H1 (cell line): ENCODE measurements at regions not wholly inside any gene's neighbourhood (a gene's known extent, or its start where the extent isn't known, plus 50 kb on each side); places are given as distances from the start of the nearest gene placed in this dataset.

Source experiments
- CTCF ChIA-PET: fragments of 300-600 bp; sonication (Branson Sonifier 250); formaldehyde crosslinking; loops from one replicate; lab custom pipeline; 2021; ENCODE audit not compliant: partially characterized antibody; lab: Charles Lee
- POLR2A ChIA-PET: fragments of 300-600 bp; sonication (Branson Sonifier 250); formaldehyde crosslinking; loops from one replicate; lab custom pipeline; 2021; ENCODE audit warnings: inconsistent platforms; ENCODE audit not compliant: partially characterized antibody; lab: Charles Lee
- DNase-seq, 2 experiments: peaks; one replicate each; pipeline versions ENCODE4 v3.0.0 to v3.0.0-alpha.2; 2010 to 2022; ENCODE audit warnings: low spot score in 2 of 2, low read depth in 1 of 2, mixed read lengths in 1 of 2
- FAIRE-seq: peaks from 2 replicates; lab custom pipeline; 2011; peaks lifted over from hg19 to GRCh38; lab: Jason Lieb, UNC
- H2AFZ ChIP-seq: 2 replicates; pipeline ENCODE4 v1.8.1; 2012; ENCODE audit warnings: low read length, inconsistent platforms
- H2AK5ac ChIP-seq: 2 replicates; pipeline ENCODE4 v1.6.1; 2013; ENCODE audit warnings: low read depth, low read length
- H2BK120ac ChIP-seq: replicated peaks from 2 replicates; pipeline ENCODE3; 2013; ENCODE audit warnings: low read depth, low read length, inconsistent platforms
- H2BK12ac ChIP-seq: 2 replicates; pipeline ENCODE4 v1.6.1; 2013; ENCODE audit warnings: low read depth, low read length
- H2BK15ac ChIP-seq: 2 replicates; pipeline ENCODE4 v1.6.1; 2013; ENCODE audit warnings: low read length
- H2BK20ac ChIP-seq: 2 replicates; pipeline ENCODE4 v1.6.1; 2013; ENCODE audit warnings: low read length
- H2BK5ac ChIP-seq: 2 replicates; pipeline ENCODE4 v1.6.1; 2013; ENCODE audit warnings: low read depth, low read length
- H3K14ac ChIP-seq: 2 replicates; pipeline ENCODE4 v1.6.1; 2013; ENCODE audit warnings: inconsistent platforms; ENCODE audit not compliant: insufficient read length
- H3K18ac ChIP-seq: 2 replicates; pipeline ENCODE4 v1.6.1; 2013; ENCODE audit warnings: low read length; ENCODE audit errors: extremely low read depth
- H3K23ac ChIP-seq: 2 replicates; pipeline ENCODE4 v1.6.1; 2013; ENCODE audit warnings: inconsistent platforms; ENCODE audit not compliant: insufficient read length
- H3K23me2 ChIP-seq: 2 replicates; pipeline ENCODE4 v1.6.1; 2013; ENCODE audit warnings: low read depth, low read length
- H3K27ac ChIP-seq: 2 replicates; pipeline ENCODE4 v1.6.1; 2011; ENCODE audit warnings: low read depth, low read length, inconsistent platforms
- H3K27me3 ChIP-seq, 4 experiments: replicated peaks in 1 of 4; 1 replicate in 1 of 4; 2 replicates in 3 of 4; pipeline versions ENCODE4 v1.6.1 to v1.8.1; 2011 to 2013; ENCODE audit warnings: low read length in 3 of 4, mild to moderate bottlenecking in 3 of 4, inconsistent platforms in 2 of 4, mixed read lengths in 2 of 4, moderate library complexity in 1 of 4; ENCODE audit not compliant: control insufficient read depth in 3 of 4, insufficient read depth in 3 of 4; ENCODE audit errors: extremely low read depth in 1 of 4
- H3K36me3 ChIP-seq, 4 experiments: 2 replicates each; pipeline versions ENCODE4 v1.6.1 to v1.8.1; 2011 to 2013; ENCODE audit warnings: mild to moderate bottlenecking in 4 of 4, low read length in 3 of 4, moderate library complexity in 2 of 4, control low read depth in 1 of 4, inconsistent platforms in 1 of 4; ENCODE audit not compliant: insufficient read depth in 4 of 4, control insufficient read depth in 2 of 4
- H3K4ac ChIP-seq: replicated peaks from 2 replicates; pipeline ENCODE3; 2013; ENCODE audit warnings: low read length, low read depth, mixed read lengths, inconsistent platforms; ENCODE audit not compliant: insufficient read length
- H3K4me1 ChIP-seq, 4 experiments: replicated peaks in 1 of 4; 1 replicate in 1 of 4; 2 replicates in 3 of 4; pipeline versions ENCODE4 v1.6.1 to v1.8.1; 2011 to 2013; ENCODE audit warnings: low read length in 3 of 4, inconsistent platforms in 2 of 4, mixed read lengths in 1 of 4; ENCODE audit not compliant: insufficient read depth in 4 of 4, control insufficient read depth in 3 of 4
- H3K4me2 ChIP-seq, 2 experiments: 2 replicates each; pipeline versions ENCODE4 v1.6.1 to v1.8.1; 2011 to 2013; ENCODE audit warnings: low read depth in 2 of 2, low read length in 2 of 2, control low read depth in 1 of 2, inconsistent platforms in 1 of 2, mild to moderate bottlenecking in 1 of 2; ENCODE audit not compliant: insufficient read depth in 1 of 2
- H3K4me3 ChIP-seq, 4 experiments: fragments of 200-600, 300-600 bp in 1 of 4; sonication (generic), shearing (Covaris generic), sonication (Bioruptor Twin) in 1 of 4; 2 replicates each; pipeline versions ENCODE4 v1.5.1 to v1.8.1; 2011 to 2016; ENCODE audit warnings: low read length in 4 of 4, low read depth in 3 of 4, control low read depth in 2 of 4, inconsistent platforms in 2 of 4, mild to moderate bottlenecking in 2 of 4, mixed read lengths in 1 of 4, moderate library complexity in 1 of 4; ENCODE audit not compliant: insufficient read depth in 2 of 4; ENCODE audit errors: extremely low read depth in 1 of 4
- H3K56ac ChIP-seq: replicated peaks from 2 replicates; pipeline ENCODE3; 2013; ENCODE audit warnings: low read depth, mild to moderate bottlenecking, mixed read lengths, low read length, inconsistent platforms; ENCODE audit not compliant: insufficient read length
- H3K79me1 ChIP-seq: 2 replicates; pipeline ENCODE4 v1.6.1; 2013; ENCODE audit warnings: low read depth, low read length, control low read depth
- H3K79me2 ChIP-seq, 2 experiments: 2 replicates each; pipeline versions ENCODE4 v1.6.1 to v1.8.1; 2012 to 2013; ENCODE audit warnings: low read length in 2 of 2, mild to moderate bottlenecking in 2 of 2, inconsistent platforms in 1 of 2; ENCODE audit not compliant: insufficient read depth in 2 of 2, control insufficient read depth in 1 of 2
- H3K9ac ChIP-seq, 4 experiments: replicated peaks in 1 of 4; 1 replicate in 1 of 4; 2 replicates in 3 of 4; pipeline versions ENCODE4 v1.6.1 to v1.8.1; 2011 to 2013; ENCODE audit warnings: low read depth in 3 of 4, low read length in 3 of 4, control low read depth in 2 of 4, mild to moderate bottlenecking in 2 of 4, moderate library complexity in 2 of 4, inconsistent platforms in 1 of 4; ENCODE audit errors: extremely low read depth in 1 of 4
- H3K9me3 ChIP-seq, 2 experiments: 2 replicates each; pipeline versions ENCODE4 v1.6.1 to v1.8.1; 2012 to 2013; ENCODE audit warnings: mild to moderate bottlenecking in 2 of 2, moderate library complexity in 2 of 2, control low read depth in 1 of 2, inconsistent platforms in 1 of 2, low read depth in 1 of 2, low read length in 1 of 2, mixed read lengths in 1 of 2; ENCODE audit not compliant: insufficient read depth in 2 of 2
- H4K20me1 ChIP-seq, 2 experiments: replicated peaks in 1 of 2; 2 replicates each; pipeline versions ENCODE3 to v1.8.1; 2011 to 2013; ENCODE audit warnings: inconsistent platforms in 2 of 2, low read length in 2 of 2, mild to moderate bottlenecking in 1 of 2; ENCODE audit not compliant: insufficient read depth in 2 of 2, control insufficient read depth in 1 of 2
- H4K5ac ChIP-seq: 2 replicates; pipeline ENCODE4 v1.6.1; 2013; ENCODE audit warnings: low read length, low read depth, mixed read lengths, inconsistent platforms; ENCODE audit not compliant: insufficient read length
- H4K8ac ChIP-seq: 2 replicates; pipeline ENCODE4 v1.8.0; 2013; ENCODE audit warnings: mild to moderate bottlenecking, moderate library complexity, low read length, inconsistent platforms; ENCODE audit not compliant: insufficient read depth; ENCODE audit errors: extremely low read depth
- H4K91ac ChIP-seq: replicated peaks from 2 replicates; pipeline ENCODE3; 2013; ENCODE audit warnings: low read length, mixed read lengths, inconsistent platforms; ENCODE audit not compliant: insufficient read length
- BCL11A ChIP-seq, 2 experiments: IDR thresholded peaks; one replicate each; pipeline ENCODE4 v1.6.1; 2011; ENCODE audit warnings: low read depth in 2 of 2, low read length in 2 of 2, mild to moderate bottlenecking in 2 of 2
- E2F6 ChIP-seq: IDR thresholded peaks from 2 replicates; pipeline ENCODE4 v1.6.1; 2012; ENCODE audit warnings: inconsistent platforms
- EGR1 ChIP-seq: IDR thresholded peaks from 2 replicates; pipeline ENCODE4 v1.6.1; 2011; ENCODE audit warnings: low read depth, low read length, borderline replicate concordance
- MAFK ChIP-seq: IDR thresholded peaks from 2 replicates; pipeline ENCODE4 v1.6.1; 2012; ENCODE audit warnings: low read depth, mild to moderate bottlenecking, improper control_type of control experiment, low read length
- PHF8 ChIP-seq: fragments of 200-600 bp; sonication (generic); conservative IDR thresholded peaks from 2 replicates; pipeline ENCODE4 v1.7.1; 2012; ENCODE audit warnings: low read depth, mild to moderate bottlenecking, inconsistent platforms, low read length, moderate library complexity
- POLR2A ChIP-seq, 2 experiments: IDR thresholded peaks; 1 replicate in 1 of 2; 2 replicates in 1 of 2; pipeline ENCODE4 v1.6.1; 2011; ENCODE audit warnings: low read depth in 2 of 2, low read length in 2 of 2, mild to moderate bottlenecking in 2 of 2; ENCODE audit errors: control extremely low read depth in 1 of 2
- SP2 ChIP-seq: IDR thresholded peaks from 2 replicates; pipeline ENCODE4 v1.6.1; 2012; ENCODE audit warnings: mild to moderate bottlenecking, low read length, inconsistent platforms
- SP4 ChIP-seq: IDR thresholded peaks from 2 replicates; pipeline ENCODE4 v1.6.1; 2012; ENCODE audit warnings: low read length, inconsistent platforms
- TAF7 ChIP-seq: optimal IDR thresholded peaks from 2 replicates; pipeline ENCODE3; 2011; ENCODE audit warnings: low read depth, mild to moderate bottlenecking, inconsistent platforms, low read length, moderate library complexity, borderline replicate concordance
- WGBS, 2 experiments: shearing (Covaris generic) in 1 of 2; methylation state at CpG; one replicate each; pipeline versions ENCODE4 v1.1.6 to v1.1.7; 2013 to 2015; ENCODE audit warnings: low lambda C conversion rate in 2 of 2, mixed read lengths in 2 of 2, inconsistent platforms in 1 of 2, low coverage in 1 of 2, missing lambda C conversion rate in 1 of 2; ENCODE audit not compliant: insufficient replicate concordance in 2 of 2, insufficient coverage in 1 of 2, insufficient read length in 1 of 2; ENCODE audit errors: extremely low coverage in 1 of 2, missing lambda C conversion rate in 1 of 2; 5-methylcytosine and 5-hydroxymethylcytosine counted together

GRCh38 chr4:151967074-151967473 lies 206.3 kb upstream of the GATB start:
- Histone ChIP-seq H3K56ac (no peak overlapping the region), H3K4me1 (peaks cover 0 to 2% (median 0%) of the 10 kb centered on the region in 4 experiments; a peak in 1 of 7 replicates), H2BK12ac (no peak overlapping the region), H3K27ac (no peak overlapping the region), H3K4ac (no peak overlapping the region), H2BK20ac (no peak overlapping the region), H2AFZ (no peak overlapping the region), H2BK15ac (no peak overlapping the region), H4K5ac (no peak overlapping the region), H3K14ac (no peak overlapping the region), H3K36me3 (no peaks in the 10 kb centered on the region), H4K20me1 (no peaks in the 10 kb centered on the region), H2BK5ac (no peak overlapping the region), H3K79me1 (no peaks in the 10 kb centered on the region), H3K4me2 (no peak overlapping the region), H3K4me3 (no peak overlapping the region), H4K8ac (no peak overlapping the region), H2BK120ac (no peak overlapping the region), H3K27me3 (no peaks in the 10 kb centered on the region), H3K23ac (no peak overlapping the region), H2AK5ac (no peak overlapping the region), H4K91ac (no peak overlapping the region), H3K18ac (no peak overlapping the region), H3K9me3 (no peaks in the 10 kb centered on the region), H3K9ac (no peak overlapping the region), H3K23me2 (no peaks in the 10 kb centered on the region), H3K79me2 (no peaks in the 10 kb centered on the region)
- FAIRE-seq (no peak), DNase-seq (no peak)
- TF ChIP-seq TAF7 (no peak), E2F6 (no peak), SP2 (no peak), BCL11A (IDR thresholded peaks at IDR 0.05; ENCODE audit: low read depth in 2 of 2, low read length in 2 of 2) (no peak), POLR2A (IDR thresholded peaks at IDR 0.05; ENCODE audit: control extremely low read depth in 1 of 2, low read depth in 2 of 2, low read length in 2 of 2) (no peak), MAFK (no peak), EGR1 (no peak), PHF8 (no peak), SP4 (no peak)
- CTCF ChIA-PET = interaction anchor here (0.7 to 1.3 kb wide), 3 partner anchors 34 to 78 kb away, joined by 3 read pairs; no protein-coding TSS in a partner anchor
- 87% methylated on average over 6 of the region's 6 CpGs; no CpG with 5 or more reads in 1 of the 2 experiments for WGBS, 2 experiments
- POLR2A ChIA-PET = no interaction called here
